Glutamatergic neuron (in vitro differentiated cells): ENCODE measurements at regions not wholly inside any gene's neighbourhood (a gene's known extent, or its start where the extent isn't known, plus 50 kb on each side); places are given as distances from the start of the nearest gene placed in this dataset.

Experiments used
- DNase-seq: peaks from one replicate; pipeline ENCODE4 v3.0.0; 2022
- H3K27ac Mint-ChIP-seq: one replicate; pipeline ENCODE4 v1.8.0; 2020; ENCODE audit warnings: mild to moderate bottlenecking, mixed read lengths, inconsistent platforms; ENCODE audit not compliant: unreplicated experiment
- H3K27me3 Mint-ChIP-seq: one replicate; pipeline ENCODE4 v1.8.0; 2020; ENCODE audit warnings: mild to moderate bottlenecking, moderate library complexity, mixed read lengths, inconsistent platforms; ENCODE audit not compliant: unreplicated experiment
- H3K36me3 Mint-ChIP-seq: one replicate; pipeline ENCODE4 v1.8.0; 2020; ENCODE audit warnings: mild to moderate bottlenecking, mixed read lengths, inconsistent platforms; ENCODE audit not compliant: unreplicated experiment
- H3K4me1 Mint-ChIP-seq: one replicate; pipeline ENCODE4 v1.8.0; 2020; ENCODE audit warnings: mild to moderate bottlenecking, low read depth, mixed read lengths, inconsistent platforms; ENCODE audit not compliant: unreplicated experiment
- H3K4me3 Mint-ChIP-seq: one replicate; pipeline ENCODE4 v1.8.0; 2020; ENCODE audit warnings: mild to moderate bottlenecking, mixed read lengths, inconsistent platforms; ENCODE audit not compliant: unreplicated experiment
- H3K9me3 Mint-ChIP-seq: one replicate; pipeline ENCODE4 v1.8.0; 2020; ENCODE audit warnings: mild to moderate bottlenecking, moderate library complexity, mixed read lengths, inconsistent platforms; ENCODE audit not compliant: unreplicated experiment
- CTCF ChIP-seq: fragments of 200-600 bp; sonication (generic); IDR thresholded peaks from one replicate; pipeline ENCODE4 v1.5.0; 2021; ENCODE audit not compliant: partially characterized antibody, unreplicated experiment

- peaks cover 5% of the 10 kb centered on the region for H3K27me3 Mint-ChIP-seq
- no peaks in the 10 kb centered on the region for H3K36me3 Mint-ChIP-seq
- no peak overlapping the region for H3K4me3 Mint-ChIP-seq
- peaks cover 19% of the 10 kb centered on the region for H3K4me1 Mint-ChIP-seq
- DNase-seq, result no peak
- TF ChIP-seq CTCF, result no peak
- H3K9me3 Mint-ChIP-seq, result peaks cover 4% of the 10 kb centered on the region
- no peak overlapping the region for H3K27ac Mint-ChIP-seq
Observed at GRCh38 chr11:130526846-130527245, 78.4 kb downstream of the ADAMTS15 start.

GRCh38 chr11:130527636-130528297 lies 79.3 kb downstream of the ADAMTS15 start:
- Mint-ChIP-seq H3K4me3 (no peak overlapping the region), H3K9me3 (peaks cover 3% of the 10 kb centered on the region), H3K27me3 (peaks cover 7% of the 10 kb centered on the region), H3K4me1 (peaks cover 13% of the 10 kb centered on the region), H3K36me3 (no peaks in the 10 kb centered on the region), H3K27ac (no peak overlapping the region)
- TF ChIP-seq CTCF, result no peak
- no peak for DNase-seq

- H3K36me3 Mint-ChIP-seq, result no peaks in the 10 kb centered on the region
- no peak for TF ChIP-seq CTCF
- no peak overlapping the region for H3K27ac Mint-ChIP-seq
- peaks cover 10% of the 10 kb centered on the region for H3K4me1 Mint-ChIP-seq
- H3K9me3 Mint-ChIP-seq, result peaks cover 2% of the 10 kb centered on the region
- H3K27me3 Mint-ChIP-seq, result peaks cover 4% of the 10 kb centered on the region
- no peak overlapping the region for H3K4me3 Mint-ChIP-seq
- no peak for DNase-seq
Observed at GRCh38 chr11:130528298-130529261, 80.1 kb downstream of the ADAMTS15 start.

GRCh38 chr11:130529366-130529765 lies 80.9 kb downstream of the ADAMTS15 start:
- Mint-ChIP-seq H3K27me3 (peaks cover 2% of the 10 kb centered on the region), H3K4me3 (no peak overlapping the region), H3K27ac (no peak overlapping the region), H3K36me3 (no peaks in the 10 kb centered on the region), H3K9me3 (no peaks in the 10 kb centered on the region), H3K4me1 (peaks cover 8% of the 10 kb centered on the region)
- TF ChIP-seq CTCF, result no peak
- DNase-seq, result no peak

GRCh38 chr11:130531061-130531460 lies 82.6 kb downstream of the ADAMTS15 start:
- Mint-ChIP-seq H3K27me3 (peaks cover 3% of the 10 kb centered on the region), H3K9me3 (no peaks in the 10 kb centered on the region), H3K4me1 (peaks cover 8% of the 10 kb centered on the region), H3K36me3 (no peaks in the 10 kb centered on the region), H3K4me3 (no peak overlapping the region), H3K27ac (no peak overlapping the region)
- DNase-seq, result no peak
- no peak for TF ChIP-seq CTCF
